Tibial nerve (tissue), 4 donors: ENCODE measurements at regions not wholly inside any gene's neighbourhood (a gene's known extent, or its start where the extent isn't known, plus 50 kb on each side); places are given as distances from the start of the nearest gene placed in this dataset.
"Not testable (repeated sequence)": the region's sequence is repeated elsewhere in the genome, so short reads cannot be mapped to it uniquely, and the experiment has no call there.

Source experiments
- DNase-seq, 2 donors: peaks; one replicate each; pipeline ENCODE4 v3.0.0-alpha.2; 2019; ENCODE audit warnings: low spot score in 2 of 2
- H3K27ac ChIP-seq, 4 donors: fragments of 200-600 bp; sonication (generic) in 3 of 4; one replicate each; pipeline ENCODE4 v1.5.1; 2017 to 2019; ENCODE audit warnings: mild to moderate bottlenecking in 1 of 4
- H3K27me3 ChIP-seq, 2 donors: fragments of 200-600 bp; sonication (generic) in 1 of 2; one replicate each; pipeline versions ENCODE4 v1.5.1 to v1.6.0; 2017 to 2019
- H3K36me3 ChIP-seq, 3 donors: fragments of 200-600 bp; sonication (generic); one replicate each; pipeline ENCODE4 v1.5.1; 2018 to 2019
- H3K4me1 ChIP-seq, 4 donors: fragments of 200-600 bp; sonication (generic) in 3 of 4; one replicate each; pipeline ENCODE4 v1.5.1; 2017 to 2019
- H3K4me3 ChIP-seq, 4 donors: fragments of 200-600 bp; sonication (generic) in 3 of 4; one replicate each; pipeline ENCODE4 v1.5.1; 2017 to 2019; ENCODE audit warnings: mild to moderate bottlenecking in 1 of 4, moderate library complexity in 1 of 4
- H3K9me3 ChIP-seq, 4 donors: fragments of 200-600 bp; sonication (generic) in 3 of 4; one replicate each; pipeline ENCODE4 v1.5.1; 2017 to 2019
- EP300 ChIP-seq, 2 donors: sonication (generic); formaldehyde crosslinking; IDR thresholded peaks; one replicate each; pipeline ENCODE4 v1.6.1; 2017; ENCODE audit warnings: antibody characterized with exemption in 2 of 2, mild to moderate bottlenecking in 1 of 2
- POLR2A ChIP-seq, 2 donors: fragments of 450-650 bp; IDR thresholded peaks; one replicate each; pipeline ENCODE4 v1.6.1; 2017; ENCODE audit warnings: antibody characterized with exemption in 2 of 2, mild to moderate bottlenecking in 2 of 2, moderate library complexity in 2 of 2
- WGBS, 2 donors: methylation state at CpG; one replicate each; pipeline ENCODE4 v1.1.5; 2018; 5-methylcytosine and 5-hydroxymethylcytosine counted together
- TF ChIP-seq, protein P1 (sequence below), 5 experiments: fragments of 200-600 bp in 3 of 5; fragments of 450-650 bp in 2 of 5; sonication (generic) in 3 of 5; IDR thresholded peaks; one replicate each; pipeline ENCODE4 v1.5.1; 2016 to 2019; ENCODE audit warnings: antibody characterized with exemption in 5 of 5, mild to moderate bottlenecking in 3 of 5, moderate library complexity in 2 of 5

GRCh38 chr21:9821472-9821871 lies 699.9 kb upstream of the TPTE start:
- H3K36me3 ChIP-seq, H3K4me3 ChIP-seq, H3K27me3 ChIP-seq, DNase-seq, H3K27ac ChIP-seq, H3K4me1 ChIP-seq, H3K9me3 ChIP-seq: not testable (repeated sequence)
- WGBS, 2 donors, result 71 to 90% methylated on average over 18 to 20 of the region's 20 CpGs

GRCh38 chr21:9822093-9822820 lies 699.1 kb upstream of the TPTE start:
- H3K4me3 ChIP-seq, DNase-seq, H3K36me3 ChIP-seq, H3K9me3 ChIP-seq, H3K27ac ChIP-seq, H3K27me3 ChIP-seq, H3K4me1 ChIP-seq: not testable (repeated sequence)
- WGBS, 2 donors, result 76 to 84% methylated on average over 11 to 25 of the region's 49 CpGs

- H3K36me3 ChIP-seq, H3K27ac ChIP-seq, H3K4me1 ChIP-seq, H3K9me3 ChIP-seq, H3K27me3 ChIP-seq, H3K4me3 ChIP-seq: not testable (repeated sequence)
- DNase-seq, result peak in 1 of 2 donors; percentile 58
- WGBS, 2 donors, result 82 to 91% methylated on average over 39 to 41 of the region's 65 CpGs
Observed at GRCh38 chr21:9823197-9824157, 697.9 kb upstream of the TPTE start.

- no CpG with 5 or more reads among the region's 32 CpGs for WGBS, 2 donors
- not testable (repeated sequence) for H3K36me3 ChIP-seq, H3K4me3 ChIP-seq, H3K27me3 ChIP-seq, H3K4me1 ChIP-seq, H3K27ac ChIP-seq, H3K9me3 ChIP-seq, DNase-seq
Observed at GRCh38 chr21:9830801-9831200, 690.6 kb upstream of the TPTE start.

- not testable (repeated sequence) for H3K36me3 ChIP-seq, H3K27ac ChIP-seq, H3K9me3 ChIP-seq, DNase-seq, H3K27me3 ChIP-seq, H3K4me3 ChIP-seq, H3K4me1 ChIP-seq
- 76 to 80% methylated on average over 13 to 16 of the region's 18 CpGs for WGBS, 2 donors
Observed at GRCh38 chr21:9832751-9833150, 688.6 kb upstream of the TPTE start.

GRCh38 chr21:9836547-9836946 lies 684.8 kb upstream of the TPTE start:
- not testable (repeated sequence) for H3K27ac ChIP-seq, H3K4me3 ChIP-seq, H3K27me3 ChIP-seq, H3K4me1 ChIP-seq, H3K36me3 ChIP-seq, DNase-seq
- 65 to 80% methylated on average over 1 to 12 of the region's 33 CpGs for WGBS, 2 donors
- peaks cover 0 to 20% (median 2%) of the 10 kb centered on the region in 4 donors for H3K9me3 ChIP-seq

GRCh38 chr21:9837001-9837400 lies 684.4 kb upstream of the TPTE start:
- H3K27me3 ChIP-seq, DNase-seq, H3K36me3 ChIP-seq, H3K4me3 ChIP-seq, H3K27ac ChIP-seq, H3K4me1 ChIP-seq: not testable (repeated sequence)
- H3K9me3 ChIP-seq, result peaks cover 0 to 20% (median 2%) of the 10 kb centered on the region in 4 donors
- 85 to 86% methylated on average over 6 to 18 of the region's 18 CpGs for WGBS, 2 donors

- H3K36me3 ChIP-seq, H3K27ac ChIP-seq, H3K4me3 ChIP-seq, DNase-seq, H3K27me3 ChIP-seq, H3K4me1 ChIP-seq: not testable (repeated sequence)
- WGBS, 2 donors, result 77 to 78% methylated on average over 20 to 21 of the region's 21 CpGs
- H3K9me3 ChIP-seq, result peaks cover 0 to 20% (median 2%) of the 10 kb centered on the region in 4 donors
Observed at GRCh38 chr21:9837526-9837925, 683.9 kb upstream of the TPTE start.

DNA sequence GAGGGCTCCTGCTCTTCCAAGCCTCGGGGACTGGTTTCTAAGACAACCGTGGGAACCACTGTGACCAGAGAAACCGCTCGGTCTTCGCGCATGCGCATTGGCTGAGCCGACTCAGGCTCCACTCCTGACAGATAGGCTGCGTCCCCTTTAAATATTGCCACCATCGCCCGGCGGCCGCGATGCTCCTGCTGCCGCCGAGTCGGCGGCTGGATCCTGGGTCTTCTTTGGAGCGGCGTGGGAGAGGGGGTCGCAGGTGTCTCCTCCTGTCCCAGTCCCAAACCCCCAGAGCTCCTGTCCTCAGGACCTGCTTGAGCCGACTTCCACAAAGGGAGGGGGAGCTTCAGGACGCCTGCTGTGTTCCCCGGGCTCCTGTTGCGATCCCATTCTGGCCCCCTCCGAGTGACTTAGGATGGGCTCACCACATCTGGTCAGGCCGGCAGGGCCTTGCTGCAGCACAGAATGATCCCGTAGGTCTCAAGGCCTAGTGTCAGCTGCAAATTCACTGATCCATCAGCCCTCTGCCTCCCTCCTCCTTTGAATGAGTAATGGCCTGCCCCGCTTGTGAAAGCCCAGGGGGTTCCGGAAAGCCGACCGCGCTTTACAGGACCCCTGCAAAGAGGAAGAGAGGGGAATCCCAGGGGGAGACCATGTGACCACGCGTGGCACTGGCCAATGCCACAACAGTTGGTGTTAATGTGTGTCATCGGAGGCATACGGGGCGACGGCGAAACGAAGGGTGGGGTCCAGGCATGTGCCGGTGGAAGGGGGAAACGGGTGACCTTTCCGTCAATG lies 683.2 kb upstream of the TPTE start:
- H3K4me1 ChIP-seq, result no peaks in the 10 kb centered on the region
- DNase-seq, result no peak
- TF ChIP-seq POLR2A (IDR thresholded peaks at IDR 0.05), result no peak
- TF ChIP-seq EP300 (IDR thresholded peaks at IDR 0.05), result no peak
- TF ChIP-seq, protein P1, sequence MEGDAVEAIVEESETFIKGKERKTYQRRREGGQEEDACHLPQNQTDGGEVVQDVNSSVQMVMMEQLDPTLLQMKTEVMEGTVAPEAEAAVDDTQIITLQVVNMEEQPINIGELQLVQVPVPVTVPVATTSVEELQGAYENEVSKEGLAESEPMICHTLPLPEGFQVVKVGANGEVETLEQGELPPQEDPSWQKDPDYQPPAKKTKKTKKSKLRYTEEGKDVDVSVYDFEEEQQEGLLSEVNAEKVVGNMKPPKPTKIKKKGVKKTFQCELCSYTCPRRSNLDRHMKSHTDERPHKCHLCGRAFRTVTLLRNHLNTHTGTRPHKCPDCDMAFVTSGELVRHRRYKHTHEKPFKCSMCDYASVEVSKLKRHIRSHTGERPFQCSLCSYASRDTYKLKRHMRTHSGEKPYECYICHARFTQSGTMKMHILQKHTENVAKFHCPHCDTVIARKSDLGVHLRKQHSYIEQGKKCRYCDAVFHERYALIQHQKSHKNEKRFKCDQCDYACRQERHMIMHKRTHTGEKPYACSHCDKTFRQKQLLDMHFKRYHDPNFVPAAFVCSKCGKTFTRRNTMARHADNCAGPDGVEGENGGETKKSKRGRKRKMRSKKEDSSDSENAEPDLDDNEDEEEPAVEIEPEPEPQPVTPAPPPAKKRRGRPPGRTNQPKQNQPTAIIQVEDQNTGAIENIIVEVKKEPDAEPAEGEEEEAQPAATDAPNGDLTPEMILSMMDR (IDR thresholded peaks at IDR 0.05), result no peak
- H3K27ac ChIP-seq, result no peak overlapping the region
- H3K9me3 ChIP-seq, result peaks cover 0 to 20% (median 2%) of the 10 kb centered on the region in 4 donors
- no peaks in the 10 kb centered on the region for H3K36me3 ChIP-seq
- no peak overlapping the region for H3K4me3 ChIP-seq
- no peaks in the 10 kb centered on the region for H3K27me3 ChIP-seq
- 80 to 84% methylated on average over 44 of the region's 44 CpGs for WGBS, 2 donors
